ENCODE measurements at regions not wholly inside any gene's neighbourhood (a gene's known extent, or its start where the extent isn't known, plus 50 kb on each side); places are given as distances from the start of the nearest gene placed in this dataset.

DNA sequence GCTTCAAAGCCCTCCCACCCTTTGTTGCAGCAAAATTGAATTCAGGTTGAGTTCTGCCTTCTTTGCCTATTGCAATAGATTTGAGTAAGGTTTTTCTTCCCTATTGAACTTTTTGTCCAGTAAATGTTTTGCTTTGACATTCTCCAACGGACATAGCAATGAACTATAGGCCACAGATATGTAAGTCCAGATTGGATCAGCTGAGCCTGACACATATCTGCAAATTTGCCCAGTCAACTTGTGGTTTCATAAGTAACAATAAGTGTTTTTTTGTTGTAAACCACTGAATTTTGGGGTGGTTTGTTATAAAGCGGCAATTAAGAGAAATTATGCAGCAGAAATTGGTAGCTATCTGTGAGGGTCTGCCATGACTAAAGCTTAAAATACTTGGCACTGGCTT lies 332.1 kb upstream of the SORCS1 start:
- H3K79me2 ChIP-seq (ENCODE audit: control insufficient read depth, insufficient read depth, low read length, unreplicated experiment), result no peaks in the 10 kb centered on the region
- H3K36me3 ChIP-seq (ENCODE audit: insufficient read depth, low read length), result no peaks in the 10 kb centered on the region
- H3K27me3 ChIP-seq (ENCODE audit: insufficient read depth, low read length), result 0 out of 2 replicates have a peak, but pooled peaks cover 4% of the 10 kb centered on the region
- no peak overlapping the region for H2AFZ ChIP-seq (ENCODE audit: low read length, unreplicated experiment)
- no peak overlapping the region for H3K4me3 ChIP-seq (ENCODE audit: low read depth, low read length)
- no peak overlapping the region for H3K27ac ChIP-seq (ENCODE audit: low read depth, low read length)
- H3K4me1 ChIP-seq (ENCODE audit: control insufficient read depth, insufficient read depth, low read length, unreplicated experiment), result no peaks in the 10 kb centered on the region

GRCh38 chr10:107492389-107492788 lies 327.9 kb upstream of the SORCS1 start:
- H3K27ac ChIP-seq (ENCODE audit: low read depth, low read length), result no peak overlapping the region
- no peak overlapping the region for H2AFZ ChIP-seq (ENCODE audit: low read length, unreplicated experiment)
- H3K27me3 ChIP-seq (ENCODE audit: insufficient read depth, low read length), result peaks cover 9% of the 10 kb centered on the region; the same call in 1 of the 2 replicates
- H3K36me3 ChIP-seq (ENCODE audit: insufficient read depth, low read length), result no peaks in the 10 kb centered on the region
- H3K4me1 ChIP-seq (ENCODE audit: control insufficient read depth, insufficient read depth, low read length, unreplicated experiment), result no peaks in the 10 kb centered on the region
- H3K79me2 ChIP-seq (ENCODE audit: control insufficient read depth, insufficient read depth, low read length, unreplicated experiment), result no peaks in the 10 kb centered on the region
- H3K4me3 ChIP-seq (ENCODE audit: low read depth, low read length), result no peak overlapping the region

- H2AFZ ChIP-seq (ENCODE audit: low read length, unreplicated experiment), result no peak overlapping the region
- no peak overlapping the region for H3K27ac ChIP-seq (ENCODE audit: low read depth, low read length)
- no peaks in the 10 kb centered on the region for H3K79me2 ChIP-seq (ENCODE audit: control insufficient read depth, insufficient read depth, low read length, unreplicated experiment)
- H3K4me3 ChIP-seq (ENCODE audit: low read depth, low read length), result no peak overlapping the region
- H3K4me1 ChIP-seq (ENCODE audit: control insufficient read depth, insufficient read depth, low read length, unreplicated experiment), result no peaks in the 10 kb centered on the region
- H3K36me3 ChIP-seq (ENCODE audit: insufficient read depth, low read length), result no peaks in the 10 kb centered on the region
- H3K27me3 ChIP-seq (ENCODE audit: insufficient read depth, low read length), result peaks cover 9% of the 10 kb centered on the region; the same call in 1 of the 2 replicates
Measured at GRCh38 chr10:107490389-107490788, 325.9 kb upstream of the SORCS1 start.

DNA sequence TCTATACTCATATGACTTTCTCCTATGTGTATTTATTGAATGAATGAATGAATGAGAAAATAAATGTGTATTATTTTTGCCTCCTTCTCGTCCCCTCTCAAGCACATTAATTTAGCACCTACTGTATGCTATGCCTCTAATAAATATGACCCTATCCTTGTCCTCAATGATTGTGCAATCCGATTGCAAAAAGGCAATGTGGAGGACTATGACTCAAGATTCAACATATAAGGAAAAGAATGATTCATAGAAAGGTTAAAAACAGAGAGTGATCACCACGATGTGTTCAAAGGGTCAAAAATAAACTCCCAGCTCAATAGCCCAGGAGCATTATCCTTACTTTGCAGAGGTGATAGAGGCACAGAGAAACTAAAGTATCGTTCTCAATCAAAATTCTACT lies 322.8 kb upstream of the SORCS1 start:
- H3K4me1 ChIP-seq (ENCODE audit: control insufficient read depth, insufficient read depth, low read length, unreplicated experiment), result no peaks in the 10 kb centered on the region
- no peak overlapping the region for H3K27ac ChIP-seq (ENCODE audit: low read depth, low read length)
- H3K27me3 ChIP-seq (ENCODE audit: insufficient read depth, low read length), result peaks cover 5% of the 10 kb centered on the region; the same call in 1 of the 2 replicates
- H3K36me3 ChIP-seq (ENCODE audit: insufficient read depth, low read length), result no peaks in the 10 kb centered on the region
- no peak overlapping the region for H3K4me3 ChIP-seq (ENCODE audit: low read depth, low read length)
- no peaks in the 10 kb centered on the region for H3K79me2 ChIP-seq (ENCODE audit: control insufficient read depth, insufficient read depth, low read length, unreplicated experiment)
- H2AFZ ChIP-seq (ENCODE audit: low read length, unreplicated experiment), result no peak overlapping the region

GRCh38 chr10:107485019-107485418 lies 320.5 kb upstream of the SORCS1 start:
- peaks cover 5% of the 10 kb centered on the region; the same call in 1 of the 2 replicates for H3K27me3 ChIP-seq (ENCODE audit: insufficient read depth, low read length)
- no peak overlapping the region for H2AFZ ChIP-seq (ENCODE audit: low read length, unreplicated experiment)
- no peaks in the 10 kb centered on the region for H3K4me1 ChIP-seq (ENCODE audit: control insufficient read depth, insufficient read depth, low read length, unreplicated experiment)
- no peak overlapping the region for H3K27ac ChIP-seq (ENCODE audit: low read depth, low read length)
- H3K4me3 ChIP-seq (ENCODE audit: low read depth, low read length), result no peak overlapping the region
- no peaks in the 10 kb centered on the region for H3K36me3 ChIP-seq (ENCODE audit: insufficient read depth, low read length)
- H3K79me2 ChIP-seq (ENCODE audit: control insufficient read depth, insufficient read depth, low read length, unreplicated experiment), result no peaks in the 10 kb centered on the region

DNA sequence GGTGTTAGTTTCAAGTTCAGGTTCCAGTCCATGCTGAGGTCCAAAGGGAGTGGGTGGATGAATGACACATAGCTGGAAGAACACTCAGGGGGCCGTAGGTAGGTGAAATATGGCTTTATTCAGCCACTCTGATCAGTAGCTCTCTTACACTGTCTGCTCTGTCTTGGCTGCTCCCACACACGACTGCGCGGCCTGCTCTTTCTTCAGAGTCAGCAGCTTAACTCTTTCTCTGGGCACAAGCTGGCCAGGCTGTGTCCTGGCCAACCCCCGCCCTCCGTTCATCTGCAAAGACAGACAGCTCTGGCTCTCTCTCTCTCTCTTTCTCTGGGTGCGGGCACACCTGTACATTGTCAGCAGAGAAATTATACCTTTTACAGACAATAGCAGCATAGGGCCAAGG lies 317.4 kb upstream of the SORCS1 start:
- Histone ChIP-seq H3K4me3 (ENCODE audit: low read depth, low read length) (no peak overlapping the region), H3K4me1 (ENCODE audit: control insufficient read depth, insufficient read depth, low read length, unreplicated experiment) (no peaks in the 10 kb centered on the region), H3K27me3 (ENCODE audit: insufficient read depth, low read length) (no peaks in the 10 kb centered on the region), H3K79me2 (ENCODE audit: control insufficient read depth, insufficient read depth, low read length, unreplicated experiment) (no peaks in the 10 kb centered on the region), H2AFZ (ENCODE audit: low read length, unreplicated experiment) (no peak overlapping the region), H3K27ac (ENCODE audit: low read depth, low read length) (no peak overlapping the region), H3K36me3 (ENCODE audit: insufficient read depth, low read length) (no peaks in the 10 kb centered on the region)

GRCh38 chr10:107481224-107481623 lies 316.7 kb upstream of the SORCS1 start:
- Histone ChIP-seq H3K4me1 (ENCODE audit: control insufficient read depth, insufficient read depth, low read length, unreplicated experiment) (no peaks in the 10 kb centered on the region), H3K36me3 (ENCODE audit: insufficient read depth, low read length) (no peaks in the 10 kb centered on the region), H3K27me3 (ENCODE audit: insufficient read depth, low read length) (no peaks in the 10 kb centered on the region), H3K79me2 (ENCODE audit: control insufficient read depth, insufficient read depth, low read length, unreplicated experiment) (no peaks in the 10 kb centered on the region), H3K4me3 (ENCODE audit: low read depth, low read length) (no peak overlapping the region), H3K27ac (ENCODE audit: low read depth, low read length) (no peak overlapping the region), H2AFZ (ENCODE audit: low read length, unreplicated experiment) (no peak overlapping the region)

DNA sequence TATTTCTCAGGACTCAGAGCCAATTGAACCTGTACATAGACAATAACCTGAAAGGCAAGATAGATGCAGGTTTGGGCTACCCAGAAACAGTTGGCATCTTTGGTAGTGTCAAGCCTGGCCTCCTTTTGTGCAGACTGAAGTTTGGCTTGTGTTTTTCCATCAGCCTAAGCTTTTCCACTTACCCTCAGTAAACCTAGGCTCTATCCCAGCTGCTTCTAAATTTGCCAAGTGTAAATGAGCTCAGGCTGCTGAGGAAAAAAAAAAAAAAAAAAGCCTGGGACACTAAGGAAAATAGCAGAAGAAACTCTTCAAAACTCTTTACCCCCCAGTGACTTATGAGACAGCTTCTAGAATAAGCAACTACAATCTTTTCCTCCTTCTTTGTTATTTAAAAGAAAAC lies 316.3 kb upstream of the SORCS1 start:
- Histone ChIP-seq H3K79me2 (ENCODE audit: control insufficient read depth, insufficient read depth, low read length, unreplicated experiment) (no peaks in the 10 kb centered on the region), H3K27ac (ENCODE audit: low read depth, low read length) (no peak overlapping the region), H3K4me3 (ENCODE audit: low read depth, low read length) (no peak overlapping the region), H3K27me3 (ENCODE audit: insufficient read depth, low read length) (no peaks in the 10 kb centered on the region), H3K4me1 (ENCODE audit: control insufficient read depth, insufficient read depth, low read length, unreplicated experiment) (no peaks in the 10 kb centered on the region), H3K36me3 (ENCODE audit: insufficient read depth, low read length) (no peaks in the 10 kb centered on the region), H2AFZ (ENCODE audit: low read length, unreplicated experiment) (no peak overlapping the region)

- H3K4me1 ChIP-seq (ENCODE audit: control insufficient read depth, insufficient read depth, low read length, unreplicated experiment), result no peaks in the 10 kb centered on the region
- H3K36me3 ChIP-seq (ENCODE audit: insufficient read depth, low read length), result no peaks in the 10 kb centered on the region
- no peak overlapping the region for H2AFZ ChIP-seq (ENCODE audit: low read length, unreplicated experiment)
- H3K4me3 ChIP-seq (ENCODE audit: low read depth, low read length), result no peak overlapping the region
- H3K79me2 ChIP-seq (ENCODE audit: control insufficient read depth, insufficient read depth, low read length, unreplicated experiment), result no peaks in the 10 kb centered on the region
- no peaks in the 10 kb centered on the region for H3K27me3 ChIP-seq (ENCODE audit: insufficient read depth, low read length)
- no peak overlapping the region for H3K27ac ChIP-seq (ENCODE audit: low read depth, low read length)
Measured at GRCh38 chr10:107477266-107477665, 312.8 kb upstream of the SORCS1 start.

DNA sequence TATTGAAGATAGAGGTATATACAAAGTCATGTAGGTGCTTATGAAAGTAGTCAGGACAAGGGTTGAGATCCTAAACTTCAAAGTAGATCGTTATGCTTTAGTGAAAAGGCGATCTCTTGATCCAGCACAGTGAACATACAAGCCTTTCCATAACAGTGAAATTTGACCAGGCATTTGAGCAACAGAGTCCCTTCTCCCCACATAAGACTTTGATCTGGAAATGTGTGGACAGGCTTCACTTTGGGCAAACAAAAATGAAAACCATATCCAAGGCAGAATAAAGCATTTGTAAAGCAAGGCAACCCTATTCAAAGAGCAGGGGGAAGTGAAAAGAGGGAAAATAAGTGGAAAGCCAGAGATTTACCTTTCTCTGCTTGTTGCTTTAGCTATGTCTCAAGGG lies 311.9 kb upstream of the SORCS1 start:
- H3K4me1 ChIP-seq (ENCODE audit: control insufficient read depth, insufficient read depth, low read length, unreplicated experiment), result no peaks in the 10 kb centered on the region
- H3K79me2 ChIP-seq (ENCODE audit: control insufficient read depth, insufficient read depth, low read length, unreplicated experiment), result no peaks in the 10 kb centered on the region
- no peak overlapping the region for H3K4me3 ChIP-seq (ENCODE audit: low read depth, low read length)
- H3K27ac ChIP-seq (ENCODE audit: low read depth, low read length), result no peak overlapping the region
- H3K27me3 ChIP-seq (ENCODE audit: insufficient read depth, low read length), result no peaks in the 10 kb centered on the region
- H2AFZ ChIP-seq (ENCODE audit: low read length, unreplicated experiment), result no peak overlapping the region
- H3K36me3 ChIP-seq (ENCODE audit: insufficient read depth, low read length), result no peaks in the 10 kb centered on the region

DNA sequence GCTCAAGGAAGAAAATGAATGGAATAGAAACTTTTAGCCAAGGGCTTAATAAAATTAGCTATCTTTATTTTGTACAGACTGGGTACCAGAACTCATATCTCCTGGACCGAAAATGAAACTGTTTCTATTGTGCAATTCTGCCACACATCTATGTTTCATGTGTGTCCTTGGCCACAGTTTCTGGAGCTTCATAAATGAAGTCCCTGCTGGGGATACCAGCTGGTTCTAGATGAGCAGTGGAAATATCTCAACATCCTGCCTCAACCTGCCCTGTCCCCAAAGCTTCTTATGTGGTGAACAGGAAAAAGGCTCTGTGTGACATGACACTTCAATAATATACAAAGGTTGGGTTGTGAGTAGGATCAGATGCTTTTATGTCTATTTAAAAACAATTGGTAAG lies 310.1 kb upstream of the SORCS1 start:
- H2AFZ ChIP-seq (ENCODE audit: low read length, unreplicated experiment), result no peak overlapping the region
- H3K4me1 ChIP-seq (ENCODE audit: control insufficient read depth, insufficient read depth, low read length, unreplicated experiment), result no peaks in the 10 kb centered on the region
- no peaks in the 10 kb centered on the region for H3K79me2 ChIP-seq (ENCODE audit: control insufficient read depth, insufficient read depth, low read length, unreplicated experiment)
- H3K36me3 ChIP-seq (ENCODE audit: insufficient read depth, low read length), result no peaks in the 10 kb centered on the region
- no peak overlapping the region for H3K4me3 ChIP-seq (ENCODE audit: low read depth, low read length)
- no peak overlapping the region for H3K27ac ChIP-seq (ENCODE audit: low read depth, low read length)
- no peaks in the 10 kb centered on the region for H3K27me3 ChIP-seq (ENCODE audit: insufficient read depth, low read length)
